Liver (tissue), 8 donors: ENCODE measurements at regions not wholly inside any gene's neighbourhood (a gene's known extent, or its start where the extent isn't known, plus 50 kb on each side); places are given as distances from the start of the nearest gene placed in this dataset.

Experiments used
- DNase-seq: peaks from one replicate; pipeline ENCODE4 v3.0.0-alpha.2; 2017; ENCODE audit warnings: low spot score
- H3K27ac ChIP-seq, 2 donors: one replicate each; pipeline ENCODE4 v1.7.0; 2013; ENCODE audit warnings: inconsistent platforms in 2 of 2, low read length in 2 of 2, control low read depth in 1 of 2, low read depth in 1 of 2, mild to moderate bottlenecking in 1 of 2
- H3K27me3 ChIP-seq, 4 donors: one replicate each; pipeline versions ENCODE4 v1.6.1 to v1.7.0; 2013; ENCODE audit warnings: low read length in 3 of 4, inconsistent platforms in 1 of 4, mild to moderate bottlenecking in 1 of 4, moderate library complexity in 1 of 4; ENCODE audit not compliant: control insufficient read depth in 4 of 4, insufficient read depth in 4 of 4
- H3K36me3 ChIP-seq, 4 donors: one replicate each; pipeline versions ENCODE4 v1.6.1 to v1.7.0; 2013; ENCODE audit warnings: low read length in 3 of 4, mild to moderate bottlenecking in 3 of 4, low read depth in 1 of 4, moderate library complexity in 1 of 4; ENCODE audit not compliant: control insufficient read depth in 4 of 4, insufficient read depth in 3 of 4
- H3K4me1 ChIP-seq, 4 donors: one replicate each; pipeline versions ENCODE4 v1.6.1 to v1.7.0; 2013; ENCODE audit warnings: low read length in 3 of 4, mild to moderate bottlenecking in 3 of 4, moderate library complexity in 1 of 4; ENCODE audit not compliant: control insufficient read depth in 4 of 4, insufficient read depth in 4 of 4
- H3K4me3 ChIP-seq, 3 donors: one replicate each; pipeline versions ENCODE4 v1.6.1 to v1.7.0; 2013; ENCODE audit warnings: low read length in 3 of 3, control low read depth in 1 of 3, low read depth in 1 of 3, mild to moderate bottlenecking in 1 of 3
- H3K9ac ChIP-seq, 2 donors: one replicate each; pipeline ENCODE4 v1.7.0; 2013; ENCODE audit warnings: low read length in 2 of 2, mild to moderate bottlenecking in 2 of 2, moderate library complexity in 2 of 2, control low read depth in 1 of 2, low read depth in 1 of 2
- H3K9me3 ChIP-seq, 4 donors: one replicate each; pipeline versions ENCODE4 v1.6.1 to v1.7.0; 2013; ENCODE audit warnings: low read length in 3 of 4; ENCODE audit not compliant: control insufficient read depth in 4 of 4
- ATF3 ChIP-seq: IDR thresholded peaks from 2 replicates; pipeline ENCODE4 v1.6.1; 2016; ENCODE audit warnings: antibody characterized with exemption
- EGR1 ChIP-seq, 2 donors: IDR thresholded peaks; 2 replicates each; pipeline ENCODE4 v1.6.1; 2016 to 2018; ENCODE audit warnings: antibody characterized with exemption in 2 of 2, low read depth in 2 of 2
- FOXA1 ChIP-seq: IDR thresholded peaks from 2 replicates; pipeline ENCODE4 v1.6.1; 2016; ENCODE audit warnings: antibody characterized with exemption
- FOXA2 ChIP-seq: IDR thresholded peaks from 2 replicates; pipeline ENCODE4 v1.6.1; 2016; ENCODE audit warnings: antibody characterized with exemption
- HNF4A ChIP-seq, 2 donors: conservative IDR thresholded peaks; 2 replicates each; pipeline ENCODE4 v1.6.1; 2016; ENCODE audit warnings: antibody characterized with exemption in 2 of 2, mild to moderate bottlenecking in 2 of 2
- HNF4G ChIP-seq: IDR thresholded peaks from 2 replicates; pipeline ENCODE4 v1.6.1; 2016; ENCODE audit warnings: antibody characterized with exemption
- JUND ChIP-seq, 2 donors: IDR thresholded peaks; 2 replicates each; pipeline ENCODE4 v1.6.1; 2016; ENCODE audit warnings: antibody characterized with exemption in 2 of 2
- MAX ChIP-seq: IDR thresholded peaks from 2 replicates; pipeline ENCODE4 v1.6.1; 2016; ENCODE audit warnings: antibody characterized with exemption
- NR2F2 ChIP-seq: IDR thresholded peaks from 2 replicates; pipeline ENCODE4 v1.6.1; 2016; ENCODE audit warnings: antibody characterized with exemption
- RAD21 ChIP-seq, 2 donors: IDR thresholded peaks; 2 replicates each; pipeline ENCODE4 v1.6.1; 2016; ENCODE audit warnings: antibody characterized with exemption in 2 of 2, mild to moderate bottlenecking in 2 of 2
- RXRA ChIP-seq, 2 donors: IDR thresholded peaks; 2 replicates each; pipeline ENCODE4 v1.6.1; 2017 to 2018; ENCODE audit warnings: antibody characterized with exemption in 2 of 2, mild to moderate bottlenecking in 1 of 2
- SP1 ChIP-seq: IDR thresholded peaks from 2 replicates; pipeline ENCODE4 v1.6.1; 2018; ENCODE audit warnings: antibody characterized with exemption, mild to moderate bottlenecking
- TAF1 ChIP-seq: conservative IDR thresholded peaks from 2 replicates; pipeline ENCODE4 v1.6.1; 2016; ENCODE audit warnings: antibody characterized with exemption, mild to moderate bottlenecking
- ZBTB33 ChIP-seq: IDR thresholded peaks from 2 replicates; pipeline ENCODE4 v1.6.1; 2016; ENCODE audit warnings: antibody characterized with exemption
- WGBS: extraction: QIAGEN DNeasy Blood & Tissue Kit; methylation state at CpG from one replicate; pipeline ENCODE4 v1.1.7; 2013; 5-methylcytosine and 5-hydroxymethylcytosine counted together
- TF ChIP-seq, protein P1 (sequence below): IDR thresholded peaks from 2 replicates; pipeline ENCODE4 v1.6.1; 2016; ENCODE audit warnings: antibody characterized with exemption, mild to moderate bottlenecking
- TF ChIP-seq, protein P2 (sequence below): fragments of 150-350 bp; IDR thresholded peaks from 2 replicates; pipeline ENCODE4 v1.5.1; 2017; ENCODE audit warnings: improper control_type of control experiment, low read depth, low read length; ENCODE audit not compliant: missing input control
- donor health status: healthy.
- donor health status: healthy.
- donor health status: healthy.
- donor health status: healthy.
- donor health status: healthy.

DNA sequence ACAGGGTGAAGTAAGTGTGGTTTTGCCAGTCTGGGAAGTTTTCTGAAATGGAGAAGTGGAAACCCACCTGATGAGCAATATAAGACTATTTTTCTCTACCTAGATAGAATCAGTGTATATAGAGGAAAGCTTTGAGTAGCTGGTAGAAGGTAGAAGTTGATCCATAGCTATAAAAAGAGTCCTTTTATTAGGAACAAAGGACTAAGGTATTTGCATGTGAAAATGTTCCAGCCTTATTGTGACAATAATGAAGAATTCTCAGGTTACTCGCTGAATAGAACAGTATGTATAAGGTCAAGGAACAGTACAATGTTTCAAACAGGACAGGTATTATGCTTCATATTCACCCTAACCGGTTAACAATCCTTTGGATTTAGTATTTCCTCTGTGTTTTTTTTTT lies 972.2 kb downstream of the OTOL1 start:
- no peak for DNase-seq
- Histone ChIP-seq H3K27me3 (no peaks in the 10 kb centered on the region), H3K9me3 (no peaks in the 10 kb centered on the region), H3K9ac (no peak overlapping the region), H3K4me3 (no peak overlapping the region), H3K4me1 (no peaks in the 10 kb centered on the region), H3K27ac (no peak overlapping the region), H3K36me3 (no peaks in the 10 kb centered on the region)
- 88% methylated on average over 2 of the region's 2 CpGs for WGBS
- TF ChIP-seq HNF4G: no peak
- TF ChIP-seq JUND (IDR thresholded peaks at IDR 0.05): no peak

DNA sequence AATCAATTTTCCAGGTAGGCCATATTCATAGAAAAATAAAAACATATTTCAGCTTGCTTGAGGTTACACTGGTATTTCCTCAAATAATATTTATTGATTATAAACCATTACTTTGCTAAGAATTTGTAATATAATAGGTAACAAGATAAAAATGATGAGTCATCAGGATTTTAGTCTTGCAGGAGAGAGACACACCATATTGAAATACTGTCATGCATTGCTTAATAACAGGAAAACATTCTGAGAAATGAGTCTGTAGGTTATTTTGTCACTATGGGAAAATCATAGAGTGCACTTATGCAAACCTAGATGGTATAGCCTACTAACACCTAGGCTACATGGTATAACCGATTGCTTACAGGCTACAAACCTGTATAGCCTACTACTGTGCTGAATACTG lies 990.5 kb downstream of the OTOL1 start:
- Histone ChIP-seq H3K4me1 (no peaks in the 10 kb centered on the region), H3K9me3 (no peaks in the 10 kb centered on the region), H3K4me3 (no peak overlapping the region), H3K36me3 (no peaks in the 10 kb centered on the region), H3K27ac (no peak overlapping the region), H3K9ac (no peak overlapping the region), H3K27me3 (no peaks in the 10 kb centered on the region)
- no peak for DNase-seq
- WGBS: 90% methylated on average over 1 of the region's 1 CpG
- no peak for TF ChIP-seq MAX
- TF ChIP-seq HNF4G: no peak
- TF ChIP-seq RXRA (IDR thresholded peaks at IDR 0.05): no peak
- TF ChIP-seq, protein P1, sequence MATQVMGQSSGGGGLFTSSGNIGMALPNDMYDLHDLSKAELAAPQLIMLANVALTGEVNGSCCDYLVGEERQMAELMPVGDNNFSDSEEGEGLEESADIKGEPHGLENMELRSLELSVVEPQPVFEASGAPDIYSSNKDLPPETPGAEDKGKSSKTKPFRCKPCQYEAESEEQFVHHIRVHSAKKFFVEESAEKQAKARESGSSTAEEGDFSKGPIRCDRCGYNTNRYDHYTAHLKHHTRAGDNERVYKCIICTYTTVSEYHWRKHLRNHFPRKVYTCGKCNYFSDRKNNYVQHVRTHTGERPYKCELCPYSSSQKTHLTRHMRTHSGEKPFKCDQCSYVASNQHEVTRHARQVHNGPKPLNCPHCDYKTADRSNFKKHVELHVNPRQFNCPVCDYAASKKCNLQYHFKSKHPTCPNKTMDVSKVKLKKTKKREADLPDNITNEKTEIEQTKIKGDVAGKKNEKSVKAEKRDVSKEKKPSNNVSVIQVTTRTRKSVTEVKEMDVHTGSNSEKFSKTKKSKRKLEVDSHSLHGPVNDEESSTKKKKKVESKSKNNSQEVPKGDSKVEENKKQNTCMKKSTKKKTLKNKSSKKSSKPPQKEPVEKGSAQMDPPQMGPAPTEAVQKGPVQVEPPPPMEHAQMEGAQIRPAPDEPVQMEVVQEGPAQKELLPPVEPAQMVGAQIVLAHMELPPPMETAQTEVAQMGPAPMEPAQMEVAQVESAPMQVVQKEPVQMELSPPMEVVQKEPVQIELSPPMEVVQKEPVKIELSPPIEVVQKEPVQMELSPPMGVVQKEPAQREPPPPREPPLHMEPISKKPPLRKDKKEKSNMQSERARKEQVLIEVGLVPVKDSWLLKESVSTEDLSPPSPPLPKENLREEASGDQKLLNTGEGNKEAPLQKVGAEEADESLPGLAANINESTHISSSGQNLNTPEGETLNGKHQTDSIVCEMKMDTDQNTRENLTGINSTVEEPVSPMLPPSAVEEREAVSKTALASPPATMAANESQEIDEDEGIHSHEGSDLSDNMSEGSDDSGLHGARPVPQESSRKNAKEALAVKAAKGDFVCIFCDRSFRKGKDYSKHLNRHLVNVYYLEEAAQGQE: no peak
- TF ChIP-seq SP1: no peak
- TF ChIP-seq FOXA1: no peak
- TF ChIP-seq FOXA2: no peak
- TF ChIP-seq EGR1 (IDR thresholded peaks at IDR 0.05; ENCODE audit: low read depth in 2 of 2): no peak
- no peak for TF ChIP-seq NR2F2
- no peak for TF ChIP-seq TAF1
- TF ChIP-seq JUND (IDR thresholded peaks at IDR 0.05): no peak
- no peak for TF ChIP-seq HNF4A (conservative IDR thresholded peaks at IDR 0.05)

DNA sequence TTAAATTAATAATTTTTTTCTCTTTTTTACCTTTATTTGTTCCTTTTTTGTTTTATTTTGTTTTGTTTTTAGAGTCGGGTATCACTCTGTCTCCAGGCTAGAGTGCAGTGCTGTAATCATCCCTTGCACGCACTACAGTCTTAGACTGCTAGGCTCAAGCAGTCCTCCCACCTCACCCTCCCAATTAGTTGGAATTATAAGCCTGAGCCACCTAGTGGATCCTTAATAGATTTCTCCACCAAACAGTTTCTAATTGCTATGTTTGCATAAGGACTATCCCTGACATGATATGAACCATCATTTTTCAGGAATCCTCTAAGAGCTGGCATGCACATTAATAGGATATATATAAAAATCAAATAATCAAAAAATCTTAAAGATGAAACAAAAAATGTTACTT lies 993.2 kb downstream of the OTOL1 start:
- no peak overlapping the region for H3K27ac ChIP-seq
- no peak for DNase-seq
- H3K36me3 ChIP-seq: no peaks in the 10 kb centered on the region
- no peaks in the 10 kb centered on the region for H3K27me3 ChIP-seq
- H3K9ac ChIP-seq: no peak overlapping the region
- WGBS: 73% methylated on average over 2 of the region's 2 CpGs
- no peak overlapping the region for H3K4me3 ChIP-seq
- no peaks in the 10 kb centered on the region for H3K4me1 ChIP-seq
- no peaks in the 10 kb centered on the region for H3K9me3 ChIP-seq
- TF ChIP-seq HNF4A (conservative IDR thresholded peaks at IDR 0.05) (no peak), HNF4G (no peak), MAX (no peak), ATF3 (no peak), NR2F2 (no peak), ZBTB33 (no peak), FOXA2 (no peak), FOXA1 (no peak), RXRA (IDR thresholded peaks at IDR 0.05) (no peak), RAD21 (IDR thresholded peaks at IDR 0.05) (no peak), EGR1 (IDR thresholded peaks at IDR 0.05; ENCODE audit: low read depth in 2 of 2) (no peak)
- TF ChIP-seq, protein P1: no peak
- TF ChIP-seq, protein P2, sequence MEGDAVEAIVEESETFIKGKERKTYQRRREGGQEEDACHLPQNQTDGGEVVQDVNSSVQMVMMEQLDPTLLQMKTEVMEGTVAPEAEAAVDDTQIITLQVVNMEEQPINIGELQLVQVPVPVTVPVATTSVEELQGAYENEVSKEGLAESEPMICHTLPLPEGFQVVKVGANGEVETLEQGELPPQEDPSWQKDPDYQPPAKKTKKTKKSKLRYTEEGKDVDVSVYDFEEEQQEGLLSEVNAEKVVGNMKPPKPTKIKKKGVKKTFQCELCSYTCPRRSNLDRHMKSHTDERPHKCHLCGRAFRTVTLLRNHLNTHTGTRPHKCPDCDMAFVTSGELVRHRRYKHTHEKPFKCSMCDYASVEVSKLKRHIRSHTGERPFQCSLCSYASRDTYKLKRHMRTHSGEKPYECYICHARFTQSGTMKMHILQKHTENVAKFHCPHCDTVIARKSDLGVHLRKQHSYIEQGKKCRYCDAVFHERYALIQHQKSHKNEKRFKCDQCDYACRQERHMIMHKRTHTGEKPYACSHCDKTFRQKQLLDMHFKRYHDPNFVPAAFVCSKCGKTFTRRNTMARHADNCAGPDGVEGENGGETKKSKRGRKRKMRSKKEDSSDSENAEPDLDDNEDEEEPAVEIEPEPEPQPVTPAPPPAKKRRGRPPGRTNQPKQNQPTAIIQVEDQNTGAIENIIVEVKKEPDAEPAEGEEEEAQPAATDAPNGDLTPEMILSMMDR: no peak
